ENCODE measurements at regions not wholly inside any gene's neighbourhood (a gene's known extent, or its start where the extent isn't known, plus 50 kb on each side); places are given as distances from the start of the nearest gene placed in this dataset.

DNA sequence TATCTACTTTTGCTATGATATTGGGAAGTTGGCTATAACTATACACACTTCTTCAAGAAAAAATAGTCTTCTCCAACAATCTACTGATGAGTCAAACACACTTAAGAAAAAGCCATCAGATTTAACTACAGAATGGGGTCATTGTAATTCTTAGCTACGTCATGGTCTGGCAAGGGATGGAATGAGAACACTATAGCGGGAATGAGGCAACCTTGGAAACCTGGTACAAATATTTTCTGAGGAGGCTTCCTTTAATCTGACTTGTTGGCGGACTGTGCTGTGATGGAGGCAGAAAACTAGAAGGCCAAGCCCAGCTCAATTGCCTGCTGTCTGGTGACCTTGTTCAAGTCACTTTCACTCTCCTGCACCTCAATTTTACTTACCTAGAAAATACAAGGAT lies 586.8 kb upstream of the JAG1 start:
- TF ChIP-seq, protein P1, sequence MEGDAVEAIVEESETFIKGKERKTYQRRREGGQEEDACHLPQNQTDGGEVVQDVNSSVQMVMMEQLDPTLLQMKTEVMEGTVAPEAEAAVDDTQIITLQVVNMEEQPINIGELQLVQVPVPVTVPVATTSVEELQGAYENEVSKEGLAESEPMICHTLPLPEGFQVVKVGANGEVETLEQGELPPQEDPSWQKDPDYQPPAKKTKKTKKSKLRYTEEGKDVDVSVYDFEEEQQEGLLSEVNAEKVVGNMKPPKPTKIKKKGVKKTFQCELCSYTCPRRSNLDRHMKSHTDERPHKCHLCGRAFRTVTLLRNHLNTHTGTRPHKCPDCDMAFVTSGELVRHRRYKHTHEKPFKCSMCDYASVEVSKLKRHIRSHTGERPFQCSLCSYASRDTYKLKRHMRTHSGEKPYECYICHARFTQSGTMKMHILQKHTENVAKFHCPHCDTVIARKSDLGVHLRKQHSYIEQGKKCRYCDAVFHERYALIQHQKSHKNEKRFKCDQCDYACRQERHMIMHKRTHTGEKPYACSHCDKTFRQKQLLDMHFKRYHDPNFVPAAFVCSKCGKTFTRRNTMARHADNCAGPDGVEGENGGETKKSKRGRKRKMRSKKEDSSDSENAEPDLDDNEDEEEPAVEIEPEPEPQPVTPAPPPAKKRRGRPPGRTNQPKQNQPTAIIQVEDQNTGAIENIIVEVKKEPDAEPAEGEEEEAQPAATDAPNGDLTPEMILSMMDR (IDR thresholded peaks at IDR 0.05): no peak
- TF ChIP-seq, protein P2, sequence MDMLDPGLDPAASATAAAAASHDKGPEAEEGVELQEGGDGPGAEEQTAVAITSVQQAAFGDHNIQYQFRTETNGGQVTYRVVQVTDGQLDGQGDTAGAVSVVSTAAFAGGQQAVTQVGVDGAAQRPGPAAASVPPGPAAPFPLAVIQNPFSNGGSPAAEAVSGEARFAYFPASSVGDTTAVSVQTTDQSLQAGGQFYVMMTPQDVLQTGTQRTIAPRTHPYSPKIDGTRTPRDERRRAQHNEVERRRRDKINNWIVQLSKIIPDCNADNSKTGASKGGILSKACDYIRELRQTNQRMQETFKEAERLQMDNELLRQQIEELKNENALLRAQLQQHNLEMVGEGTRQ (CRISPR knock-in tag; IDR thresholded peaks at IDR 0.05): no peak
- TF ChIP-seq ZNF396 (CRISPR knock-in tag; IDR thresholded peaks at IDR 0.05; ENCODE audit: borderline replicate concordance): no peak
- TF ChIP-seq CREB1 (CRISPR knock-in tag; IDR thresholded peaks at IDR 0.05): no peak
- TF ChIP-seq HMGA2 (CRISPR knock-in tag; IDR thresholded peaks at IDR 0.05): no peak
- TF ChIP-seq NFYB (CRISPR knock-in tag; conservative IDR thresholded peaks at IDR 0.05; ENCODE audit: low read depth): no peak
- TF ChIP-seq, protein P3, sequence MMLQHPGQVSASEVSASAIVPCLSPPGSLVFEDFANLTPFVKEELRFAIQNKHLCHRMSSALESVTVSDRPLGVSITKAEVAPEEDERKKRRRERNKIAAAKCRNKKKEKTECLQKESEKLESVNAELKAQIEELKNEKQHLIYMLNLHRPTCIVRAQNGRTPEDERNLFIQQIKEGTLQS (CRISPR knock-in tag; conservative IDR thresholded peaks at IDR 0.05): no peak
